ENCODE measurements at regions not wholly inside any gene's neighbourhood (a gene's known extent, or its start where the extent isn't known, plus 50 kb on each side); places are given as distances from the start of the nearest gene placed in this dataset.
"Not testable (repeated sequence)": the region's sequence is repeated elsewhere in the genome, so short reads cannot be mapped to it uniquely, and the experiment has no call there.

DNA sequence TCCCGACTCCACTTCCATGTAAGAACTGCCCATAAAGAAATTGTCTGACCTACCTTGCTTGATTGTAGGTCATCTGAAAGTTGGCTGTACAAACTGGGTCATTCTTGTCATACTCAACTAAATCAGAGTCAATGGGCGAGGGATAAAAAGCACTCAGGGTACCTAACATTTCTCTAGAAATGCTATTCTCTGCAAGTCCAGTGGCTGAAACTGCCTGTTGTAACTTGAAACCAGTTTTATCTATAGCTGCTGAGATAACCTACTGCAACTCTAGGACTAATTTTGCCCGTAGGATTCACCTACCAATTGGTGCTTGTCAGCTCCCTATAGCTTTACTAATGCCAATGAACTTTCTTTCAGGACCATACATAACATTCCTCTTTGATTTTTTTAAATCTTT is 100.1 kb upstream of the GRIN2A start:
- no peak overlapping the region for H3K27ac Mint-ChIP-seq (ENCODE audit: low read depth)
- DNase-seq (ENCODE audit: low spot score in 2 of 2) (no peak), ATAC-seq (replicated peaks; ENCODE audit: extremely low read depth, poor library complexity, severe bottlenecking) (no peak)
- H3K9me3 Mint-ChIP-seq: peaks cover 5% of the 10 kb centered on the region
- H3K4me3 Mint-ChIP-seq: no peak overlapping the region
- no peaks in the 10 kb centered on the region for H3K36me3 Mint-ChIP-seq (ENCODE audit: insufficient read depth)
- H3K4me1 Mint-ChIP-seq: no peaks in the 10 kb centered on the region
- no peaks in the 10 kb centered on the region for H3K27me3 Mint-ChIP-seq

- not testable (repeated sequence) for H3K27me3 Mint-ChIP-seq; DNase-seq (ENCODE audit: low spot score in 2 of 2); ATAC-seq (replicated peaks; ENCODE audit: extremely low read depth, poor library complexity, severe bottlenecking); H3K4me3 Mint-ChIP-seq; H3K27ac Mint-ChIP-seq (ENCODE audit: low read depth); H3K4me1 Mint-ChIP-seq; H3K36me3 Mint-ChIP-seq (ENCODE audit: insufficient read depth); H3K9me3 Mint-ChIP-seq
Measured at GRCh38 chr16:10283246-10283645, 101.0 kb upstream of the GRIN2A start.

DNA sequence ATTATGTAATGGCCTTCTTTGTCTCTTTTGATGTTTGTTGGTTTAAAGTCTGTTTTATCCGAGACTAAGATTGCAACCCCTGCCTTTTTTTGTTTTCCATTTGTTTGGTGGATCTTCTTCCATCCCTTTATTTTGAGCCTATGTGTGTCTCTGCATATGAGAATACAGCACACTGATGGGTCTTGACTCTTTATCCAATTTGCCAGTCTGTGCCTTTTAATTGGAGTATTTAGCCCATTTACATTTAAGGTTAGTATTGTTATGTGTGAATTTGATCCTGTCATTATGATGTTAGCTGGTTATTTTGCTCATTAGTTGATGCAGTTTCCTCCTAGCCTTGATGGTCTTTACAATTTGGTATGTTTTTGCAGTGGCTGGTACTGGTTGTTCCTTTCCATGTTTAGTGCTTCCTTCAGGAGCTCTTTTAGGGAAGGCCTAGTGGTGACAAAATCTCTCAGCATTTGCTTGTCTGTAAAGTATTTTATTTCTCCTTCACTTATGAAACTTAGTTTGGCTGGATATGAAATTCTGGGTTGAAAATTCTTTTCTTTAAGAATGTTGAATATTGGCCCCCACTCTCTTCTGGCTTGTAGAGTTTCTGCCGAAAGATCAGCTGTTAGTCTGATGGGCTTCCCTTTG is 95.3 kb upstream of the ATF7IP2 start:
- not testable (repeated sequence) for H3K36me3 Mint-ChIP-seq (ENCODE audit: insufficient read depth); DNase-seq (ENCODE audit: low spot score in 2 of 2); H3K4me3 Mint-ChIP-seq; H3K27ac Mint-ChIP-seq (ENCODE audit: low read depth); H3K4me1 Mint-ChIP-seq; ATAC-seq (replicated peaks; ENCODE audit: extremely low read depth, poor library complexity, severe bottlenecking)
- peaks cover 11% of the 10 kb centered on the region for H3K9me3 Mint-ChIP-seq
- peaks cover 43% of the 10 kb centered on the region for H3K27me3 Mint-ChIP-seq

DNA sequence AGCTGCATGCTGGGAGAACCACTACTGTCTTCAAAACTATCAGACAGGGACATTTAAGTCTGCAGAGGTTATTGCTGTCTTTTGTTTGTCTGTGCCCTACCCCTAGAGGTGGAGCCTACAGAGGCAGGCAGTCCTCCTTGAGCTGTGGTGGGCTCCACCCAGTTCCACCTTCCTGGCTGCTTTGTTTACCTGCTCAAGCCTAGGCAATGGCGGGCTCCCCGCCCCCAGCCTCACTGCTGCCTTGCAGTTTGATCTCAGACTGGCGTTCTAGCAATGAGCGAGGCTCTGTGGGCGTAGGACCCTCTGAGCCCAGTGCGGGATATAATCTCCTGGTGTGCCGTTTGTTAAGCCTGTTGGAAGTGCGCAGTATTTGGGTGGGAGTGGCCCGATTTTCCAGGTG is 93.7 kb upstream of the ATF7IP2 start:
- peaks cover 43% of the 10 kb centered on the region for H3K27me3 Mint-ChIP-seq
- peaks cover 11% of the 10 kb centered on the region for H3K9me3 Mint-ChIP-seq
- not testable (repeated sequence) for ATAC-seq (replicated peaks; ENCODE audit: extremely low read depth, poor library complexity, severe bottlenecking); H3K36me3 Mint-ChIP-seq (ENCODE audit: insufficient read depth); H3K27ac Mint-ChIP-seq (ENCODE audit: low read depth); H3K4me1 Mint-ChIP-seq; DNase-seq (ENCODE audit: low spot score in 2 of 2); H3K4me3 Mint-ChIP-seq

DNA sequence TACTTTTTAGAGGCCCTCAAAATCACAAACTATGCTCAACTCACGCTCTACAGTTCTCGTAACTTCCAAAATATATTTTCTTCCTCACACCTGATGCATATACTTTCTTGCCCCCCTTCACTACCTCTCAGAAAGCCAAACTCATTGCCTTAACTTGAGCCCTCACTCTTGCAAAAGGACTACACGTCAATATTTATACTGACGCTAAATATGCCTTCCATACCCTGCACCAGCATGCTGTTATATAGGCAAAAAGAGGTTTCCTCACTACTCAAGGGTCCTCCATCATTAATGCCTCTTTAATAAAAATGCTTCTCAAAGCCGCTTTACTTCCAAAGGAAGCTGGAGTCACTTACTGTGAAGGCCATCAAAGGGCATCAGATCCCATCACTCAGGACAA is 92.9 kb upstream of the ATF7IP2 start:
- H3K4me3 Mint-ChIP-seq; H3K36me3 Mint-ChIP-seq (ENCODE audit: insufficient read depth); H3K27ac Mint-ChIP-seq (ENCODE audit: low read depth); ATAC-seq (replicated peaks; ENCODE audit: extremely low read depth, poor library complexity, severe bottlenecking); DNase-seq (ENCODE audit: low spot score in 2 of 2); H3K4me1 Mint-ChIP-seq: not testable (repeated sequence)
- Mint-ChIP-seq H3K9me3 (peaks cover 11% of the 10 kb centered on the region), H3K27me3 (peaks cover 43% of the 10 kb centered on the region)

- DNase-seq (ENCODE audit: low spot score in 2 of 2); ATAC-seq (replicated peaks; ENCODE audit: extremely low read depth, poor library complexity, severe bottlenecking); H3K4me1 Mint-ChIP-seq; H3K4me3 Mint-ChIP-seq; H3K36me3 Mint-ChIP-seq (ENCODE audit: insufficient read depth); H3K27ac Mint-ChIP-seq (ENCODE audit: low read depth): not testable (repeated sequence)
- Mint-ChIP-seq H3K9me3 (peaks cover 11% of the 10 kb centered on the region), H3K27me3 (peaks cover 43% of the 10 kb centered on the region)
Measured at GRCh38 chr16:10294153-10294552, 91.7 kb upstream of the ATF7IP2 start.

GRCh38 chr16:10296956-10297340 is 88.9 kb upstream of the ATF7IP2 start:
- Mint-ChIP-seq H3K4me3 (no peak overlapping the region), H3K27ac (ENCODE audit: low read depth) (no peak overlapping the region)
- no peak for DNase-seq (ENCODE audit: low spot score in 2 of 2)

DNA sequence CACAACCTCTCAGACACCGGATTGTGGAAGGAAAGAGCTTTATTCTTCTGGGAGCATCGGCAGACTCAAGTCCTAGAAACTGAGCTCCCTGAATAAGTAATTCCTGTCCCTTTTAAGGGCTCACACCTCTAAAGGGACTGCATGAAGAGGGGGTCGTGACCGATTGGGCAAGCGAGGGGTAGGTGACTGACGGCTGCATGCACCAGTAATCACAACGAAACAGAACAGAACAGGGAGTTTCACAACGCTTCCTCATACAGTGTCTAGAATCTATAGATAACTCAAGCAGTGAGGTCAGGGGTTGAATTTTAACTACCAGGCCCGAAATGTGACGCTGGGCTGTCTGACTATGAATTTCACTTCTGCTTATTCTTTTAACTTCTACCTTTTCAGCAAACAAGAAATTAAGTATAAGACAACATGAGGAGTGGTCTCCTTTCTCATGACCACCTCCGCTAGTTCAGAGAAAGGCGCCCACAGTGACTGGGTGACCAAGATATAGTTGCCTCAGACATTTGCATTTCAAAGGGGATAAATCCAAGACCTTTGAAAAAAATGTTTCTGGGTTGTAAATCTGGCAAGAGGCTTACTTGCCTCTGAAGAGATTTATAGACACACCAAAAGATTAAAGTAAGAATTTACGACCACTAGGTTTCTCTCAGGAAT is 88.4 kb upstream of the ATF7IP2 start:
- no peak for DNase-seq (ENCODE audit: low spot score in 2 of 2)
- Mint-ChIP-seq H3K4me1 (no peaks in the 10 kb centered on the region), H3K27ac (ENCODE audit: low read depth) (no peak overlapping the region), H3K36me3 (ENCODE audit: insufficient read depth) (no peaks in the 10 kb centered on the region), H3K27me3 (peaks cover 18% of the 10 kb centered on the region), H3K9me3 (peaks cover 11% of the 10 kb centered on the region), H3K4me3 (no peak overlapping the region)
- no peak for ATAC-seq (replicated peaks; ENCODE audit: extremely low read depth, poor library complexity, severe bottlenecking)

More at GRCh38 chr16:10296956-10297340, 88.9 kb upstream of the ATF7IP2 start:
- Mint-ChIP-seq H3K9me3 (peaks cover 11% of the 10 kb centered on the region), H3K4me1 (no peaks in the 10 kb centered on the region), H3K36me3 (ENCODE audit: insufficient read depth) (no peaks in the 10 kb centered on the region), H3K27me3 (peaks cover 19% of the 10 kb centered on the region)
- no peak for ATAC-seq (replicated peaks; ENCODE audit: extremely low read depth, poor library complexity, severe bottlenecking)

- H3K9me3 Mint-ChIP-seq: no peaks in the 10 kb centered on the region
- DNase-seq (ENCODE audit: low spot score in 2 of 2) (no peak), ATAC-seq (replicated peaks; ENCODE audit: extremely low read depth, poor library complexity, severe bottlenecking) (no peak)
- no peak overlapping the region for H3K4me3 Mint-ChIP-seq
- no peaks in the 10 kb centered on the region for H3K27me3 Mint-ChIP-seq
- no peaks in the 10 kb centered on the region for H3K36me3 Mint-ChIP-seq (ENCODE audit: insufficient read depth)
- no peaks in the 10 kb centered on the region for H3K4me1 Mint-ChIP-seq
- H3K27ac Mint-ChIP-seq (ENCODE audit: low read depth): no peak overlapping the region
Measured at GRCh38 chr16:10300905-10301304, 85.0 kb upstream of the ATF7IP2 start.

GRCh38 chr16:10301547-10301946 is 84.3 kb upstream of the ATF7IP2 start:
- H3K4me3 Mint-ChIP-seq; H3K27ac Mint-ChIP-seq (ENCODE audit: low read depth); H3K4me1 Mint-ChIP-seq; ATAC-seq (replicated peaks; ENCODE audit: extremely low read depth, poor library complexity, severe bottlenecking); DNase-seq (ENCODE audit: low spot score in 2 of 2); H3K9me3 Mint-ChIP-seq; H3K36me3 Mint-ChIP-seq (ENCODE audit: insufficient read depth); H3K27me3 Mint-ChIP-seq: not testable (repeated sequence)

DNA sequence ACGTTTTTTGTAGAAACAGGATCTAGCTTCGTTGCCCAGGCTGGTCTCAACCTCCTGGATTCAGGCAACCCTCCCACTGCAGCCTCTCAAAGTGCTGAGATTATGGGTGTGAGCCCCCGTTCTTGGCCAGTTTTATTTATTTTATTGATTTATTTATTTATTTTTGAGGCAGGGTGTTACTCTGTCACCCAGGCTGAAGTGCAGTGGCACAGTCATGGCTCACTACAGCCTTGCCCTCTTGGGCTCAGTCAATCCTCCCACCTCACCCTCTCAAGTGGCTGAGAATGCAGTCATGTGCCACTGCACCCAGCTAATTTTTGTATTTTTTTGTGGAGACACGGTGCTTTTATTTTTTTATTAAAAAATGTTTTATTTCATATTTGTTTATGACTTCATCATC is 79.9 kb upstream of the ATF7IP2 start:
- H3K36me3 Mint-ChIP-seq (ENCODE audit: insufficient read depth): peaks cover 2% of the 10 kb centered on the region
- no peaks in the 10 kb centered on the region for H3K4me1 Mint-ChIP-seq
- H3K27ac Mint-ChIP-seq (ENCODE audit: low read depth): no peak overlapping the region
- no peaks in the 10 kb centered on the region for H3K27me3 Mint-ChIP-seq
- H3K9me3 Mint-ChIP-seq: no peaks in the 10 kb centered on the region
- no peak for DNase-seq (ENCODE audit: low spot score in 2 of 2)
- ATAC-seq (replicated peaks; ENCODE audit: extremely low read depth, poor library complexity, severe bottlenecking): no peak
- H3K4me3 Mint-ChIP-seq: no peak overlapping the region

DNA sequence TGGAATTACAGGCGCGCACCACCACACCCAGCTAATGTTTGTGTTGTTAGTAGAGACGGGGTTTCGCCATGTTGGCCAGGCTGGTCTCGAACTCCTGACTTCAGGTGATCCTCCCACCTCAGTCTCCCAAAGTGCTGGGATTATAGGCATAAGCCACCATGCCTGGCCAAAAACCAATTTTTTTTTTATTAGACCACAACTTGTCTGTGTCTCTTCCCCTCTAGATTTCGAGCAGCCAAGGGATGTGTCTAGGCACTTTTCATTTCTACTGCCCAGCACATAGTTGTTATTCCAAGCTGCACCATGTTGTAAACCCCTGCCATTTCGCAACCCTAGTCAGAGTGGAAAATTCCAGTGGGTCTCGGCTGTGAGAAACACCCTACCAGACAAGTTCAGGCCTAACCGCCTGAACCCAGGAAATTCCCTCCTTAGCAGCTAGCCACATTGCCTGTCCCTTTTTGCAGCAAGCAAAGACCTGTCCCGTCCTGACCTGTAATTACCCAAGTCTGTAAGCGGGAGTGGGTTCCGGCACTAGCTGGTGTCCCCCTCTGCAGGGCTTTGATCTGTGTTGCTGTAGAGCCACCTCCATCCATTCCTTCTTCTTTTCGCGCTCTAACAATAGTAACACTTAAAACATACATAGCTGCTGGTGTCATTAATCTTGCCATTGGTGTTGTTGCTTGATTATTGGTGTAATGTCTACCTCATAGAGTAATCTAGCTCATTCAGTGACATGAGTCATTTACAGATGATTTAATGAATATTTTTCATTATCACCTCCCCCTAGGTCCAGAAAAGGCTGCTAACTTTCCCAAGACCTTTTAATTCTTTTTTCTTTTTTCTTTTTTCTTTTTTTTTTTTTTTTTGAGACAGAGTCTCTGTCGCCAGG is 77.3 kb upstream of the ATF7IP2 start:
- H3K9me3 Mint-ChIP-seq: no peaks in the 10 kb centered on the region
- H3K4me3 Mint-ChIP-seq: no peak overlapping the region
- no peak for DNase-seq (ENCODE audit: low spot score in 2 of 2)
- no peaks in the 10 kb centered on the region for H3K27me3 Mint-ChIP-seq
- H3K4me1 Mint-ChIP-seq: no peaks in the 10 kb centered on the region
- ATAC-seq (replicated peaks; ENCODE audit: extremely low read depth, poor library complexity, severe bottlenecking): no peak
- peaks cover 2% of the 10 kb centered on the region for H3K36me3 Mint-ChIP-seq (ENCODE audit: insufficient read depth)
- no peak overlapping the region for H3K27ac Mint-ChIP-seq (ENCODE audit: low read depth)
